ENCODE measurements at regions not wholly inside any gene's neighbourhood (a gene's known extent, or its start where the extent isn't known, plus 50 kb on each side); places are given as distances from the start of the nearest gene placed in this dataset.

- Histone ChIP-seq H3K36me3 (ENCODE audit: control insufficient read depth in 2 of 2, insufficient read depth in 1 of 2, low read length in 2 of 2) (no peaks in the 10 kb centered on the region), H3K9me3 (ENCODE audit: control insufficient read depth, insufficient read depth, low read depth, low read length) (no peaks in the 10 kb centered on the region), H3K27ac (ENCODE audit: extremely low read depth, low read depth, low read length) (no peak overlapping the region), H3K4me1 (ENCODE audit: control insufficient read depth, insufficient read depth, low read length) (no peaks in the 10 kb centered on the region), H3K4me3 (ENCODE audit: low read depth, low read length) (no peak overlapping the region)
- CTCF ChIA-PET: interaction anchor here (1.0 kb wide), 1 partner anchor 12 kb away, joined by 3 read pairs; no protein-coding TSS in a partner anchor
- TF ChIP-seq YY2 (tag by site-specific recombination; IDR thresholded peaks at IDR 0.05) (no peak), ZNF624 (tag by site-specific recombination; IDR thresholded peaks at IDR 0.05) (no peak), ZNF704 (tag by site-specific recombination; IDR thresholded peaks at IDR 0.05) (no peak), ZNF398 (tag by site-specific recombination; IDR thresholded peaks at IDR 0.05) (no peak), ZNF362 (tag by site-specific recombination; IDR thresholded peaks at IDR 0.05) (no peak), ZNF501 (tag by site-specific recombination; IDR thresholded peaks at IDR 0.05) (no peak), ZNF488 (tag by site-specific recombination; IDR thresholded peaks at IDR 0.05) (no peak), ZNF677 (tag by site-specific recombination; IDR thresholded peaks at IDR 0.05) (no peak), ZNF645 (tag by site-specific recombination; IDR thresholded peaks at IDR 0.05) (no peak), ZNF837 (tag by site-specific recombination; IDR thresholded peaks at IDR 0.05) (no peak), ZNF341 (tag by site-specific recombination; IDR thresholded peaks at IDR 0.05; ENCODE audit: low read depth) (no peak), ZNF37A (tag by site-specific recombination; IDR thresholded peaks at IDR 0.05) (no peak), AEBP2 (tag by site-specific recombination; IDR thresholded peaks at IDR 0.05; ENCODE audit: borderline replicate concordance) (no peak)
- POLR2A ChIA-PET: no interaction called here
These were observed 80.4 kb upstream of the MSX1 start for GRCh38 chr4:4779054-4779453.

- H3K36me3 ChIP-seq (ENCODE audit: control insufficient read depth in 2 of 2, insufficient read depth in 1 of 2, low read length in 2 of 2): no peaks in the 10 kb centered on the region
- TF ChIP-seq ZNF830 (tag by site-specific recombination; IDR thresholded peaks at IDR 0.05; ENCODE audit: low read depth): no peak
- TF ChIP-seq TSHZ1 (tag by site-specific recombination; IDR thresholded peaks at IDR 0.05; ENCODE audit: borderline replicate concordance): no peak
- no peak for TF ChIP-seq BCL11B (tag by site-specific recombination; IDR thresholded peaks at IDR 0.05; ENCODE audit: low read depth)
- no peak for TF ChIP-seq SETDB1 (IDR thresholded peaks at IDR 0.05; ENCODE audit: insufficient read length, low read length)
- TF ChIP-seq ZNF660 (tag by site-specific recombination; IDR thresholded peaks at IDR 0.05): no peak
- H3K9me3 ChIP-seq (ENCODE audit: control insufficient read depth, insufficient read depth, low read depth, low read length): no peaks in the 10 kb centered on the region
- ChIA-PET POLR2A (no interaction called here), CTCF (interaction anchor here (0.7 kb wide), 1 partner anchor 1028 kb away, joined by 3 read pairs; no protein-coding TSS in a partner anchor)
- no peak overlapping the region for H3K4me3 ChIP-seq (ENCODE audit: low read depth, low read length)
- no peaks in the 10 kb centered on the region for H3K4me1 ChIP-seq (ENCODE audit: control insufficient read depth, insufficient read depth, low read length)
- no peak overlapping the region for H3K27ac ChIP-seq (ENCODE audit: extremely low read depth, low read depth, low read length)
These were observed 80.9 kb upstream of the MSX1 start for GRCh38 chr4:4778554-4778953.

Measured in HEK293 (cell line).